DND-41 (cell line): ENCODE measurements at regions not wholly inside any gene's neighbourhood (a gene's known extent, or its start where the extent isn't known, plus 50 kb on each side); places are given as distances from the start of the nearest gene placed in this dataset.

Source experiments
- EZH2 ChIP-seq: IDR thresholded peaks from 3 replicates; pipeline ENCODE4 v1.6.1; 2012; ENCODE audit warnings: borderline replicate concordance, low read depth, mild to moderate bottlenecking, moderate library complexity, low read length, inconsistent platforms; ENCODE audit not compliant: severe bottlenecking
- TF ChIP-seq, protein P1 (sequence below): IDR thresholded peaks from 2 replicates; pipeline ENCODE4 v1.5.1; 2012; ENCODE audit warnings: borderline replicate concordance, low read length, moderate library complexity, mild to moderate bottlenecking; ENCODE audit not compliant: poor library complexity, severe bottlenecking; ENCODE audit errors: extremely low read depth

DNA sequence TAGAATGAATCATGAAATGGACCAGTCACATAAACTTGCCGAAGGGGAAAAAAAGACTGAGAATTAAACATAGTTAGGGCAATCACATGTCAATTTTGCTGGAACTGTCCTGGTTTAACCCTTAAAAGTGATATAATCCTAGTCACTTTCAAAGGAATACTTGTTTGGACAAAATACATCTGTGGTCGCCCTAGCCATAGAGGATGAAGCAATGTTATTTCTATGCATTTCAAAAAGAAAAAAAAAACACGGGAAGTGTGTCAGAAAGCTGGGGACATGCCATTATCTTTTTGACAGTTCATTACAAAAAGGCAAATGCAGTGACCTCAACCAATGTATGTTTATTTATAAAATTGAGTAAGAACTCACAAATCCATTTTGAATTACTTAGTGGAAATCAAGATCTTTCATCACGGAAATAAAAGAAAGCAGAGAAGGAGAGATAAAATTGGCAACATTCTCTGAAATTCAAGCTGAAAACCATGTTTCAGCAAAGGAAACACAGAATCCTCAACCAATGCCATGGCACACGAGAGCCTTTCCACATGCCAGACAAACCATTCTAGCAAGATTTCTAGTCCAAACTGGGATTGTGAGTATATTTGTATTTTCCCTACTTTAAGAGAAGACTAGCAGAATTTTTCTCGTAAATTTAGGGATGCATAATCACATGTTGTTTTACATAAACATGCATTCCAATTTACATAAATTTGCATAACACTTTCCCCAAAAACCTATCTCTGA lies 854.3 kb upstream of the ACVR2A start:
- TF ChIP-seq, protein P1, sequence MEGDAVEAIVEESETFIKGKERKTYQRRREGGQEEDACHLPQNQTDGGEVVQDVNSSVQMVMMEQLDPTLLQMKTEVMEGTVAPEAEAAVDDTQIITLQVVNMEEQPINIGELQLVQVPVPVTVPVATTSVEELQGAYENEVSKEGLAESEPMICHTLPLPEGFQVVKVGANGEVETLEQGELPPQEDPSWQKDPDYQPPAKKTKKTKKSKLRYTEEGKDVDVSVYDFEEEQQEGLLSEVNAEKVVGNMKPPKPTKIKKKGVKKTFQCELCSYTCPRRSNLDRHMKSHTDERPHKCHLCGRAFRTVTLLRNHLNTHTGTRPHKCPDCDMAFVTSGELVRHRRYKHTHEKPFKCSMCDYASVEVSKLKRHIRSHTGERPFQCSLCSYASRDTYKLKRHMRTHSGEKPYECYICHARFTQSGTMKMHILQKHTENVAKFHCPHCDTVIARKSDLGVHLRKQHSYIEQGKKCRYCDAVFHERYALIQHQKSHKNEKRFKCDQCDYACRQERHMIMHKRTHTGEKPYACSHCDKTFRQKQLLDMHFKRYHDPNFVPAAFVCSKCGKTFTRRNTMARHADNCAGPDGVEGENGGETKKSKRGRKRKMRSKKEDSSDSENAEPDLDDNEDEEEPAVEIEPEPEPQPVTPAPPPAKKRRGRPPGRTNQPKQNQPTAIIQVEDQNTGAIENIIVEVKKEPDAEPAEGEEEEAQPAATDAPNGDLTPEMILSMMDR: no peak
- no peak for TF ChIP-seq EZH2
